CD4-positive, alpha-beta T cell (primary cell): ENCODE measurements at regions not wholly inside any gene's neighbourhood (a gene's known extent, or its start where the extent isn't known, plus 50 kb on each side); places are given as distances from the start of the nearest gene placed in this dataset.

ENCODE experiments used
- ATAC-seq: fragments of 200-7000 bp; cut with Tn5 transposase; one replicate; pipeline ENCODE4 v1.10.0; 2022; ENCODE audit warnings: mild to moderate bottlenecking; ENCODE audit not compliant: poor library complexity
- CTCF ChIA-PET: fragments of 350-600 bp; sonication (Branson Sonifier 250); formaldehyde crosslinking; loops from one replicate; lab custom pipeline; 2021; ENCODE audit warnings: antibody characterized with exemption, inconsistent platforms; lab: Charles Lee
- POLR2A ChIA-PET: fragments of 350-600 bp; sonication (Branson Sonifier 250); formaldehyde crosslinking; loops from one replicate; lab custom pipeline; 2021; ENCODE audit warnings: antibody characterized with exemption, inconsistent platforms; lab: Charles Lee
- DNase-seq, 14 experiments: peaks; one replicate each; pipeline ENCODE4 v3.0.0-alpha.2; 2013 to 2020; ENCODE audit warnings: mixed read lengths in 2 of 14
- H3K27ac ChIP-seq, 2 donors: one replicate each; pipeline versions ENCODE4 v1.5.1 to v1.7.0; 2013; ENCODE audit warnings: low read length in 2 of 2, low read depth in 1 of 2, mild to moderate bottlenecking in 1 of 2
- H3K27me3 ChIP-seq, 2 experiments: 1 replicate in 1 of 2; 2 replicates in 1 of 2; pipeline versions ENCODE4 v1.6.1 to v1.7.0; 2013; ENCODE audit warnings: low read length in 2 of 2, control low read depth in 1 of 2, mild to moderate bottlenecking in 1 of 2, moderate library complexity in 1 of 2; ENCODE audit not compliant: insufficient read depth in 2 of 2, control insufficient read depth in 1 of 2
- H3K36me3 ChIP-seq: one replicate; pipeline ENCODE4 v1.6.1; 2013; ENCODE audit warnings: low read length, control low read depth; ENCODE audit not compliant: insufficient read depth
- H3K4me1 ChIP-seq: one replicate; pipeline ENCODE4 v1.6.1; 2013; ENCODE audit warnings: low read length, control low read depth; ENCODE audit not compliant: insufficient read depth
- H3K4me3 ChIP-seq: one replicate; pipeline ENCODE4 v1.5.1; 2013; ENCODE audit warnings: mild to moderate bottlenecking, low read length, moderate library complexity
- H3K9me3 ChIP-seq, 2 experiments: 1 replicate in 1 of 2; 2 replicates in 1 of 2; pipeline versions ENCODE4 v1.6.1 to v1.7.0; 2013; ENCODE audit warnings: low read length in 2 of 2, mild to moderate bottlenecking in 2 of 2, control low read depth in 1 of 2, moderate library complexity in 1 of 2; ENCODE audit not compliant: control insufficient read depth in 1 of 2, insufficient read depth in 1 of 2
- H3K27ac Mint-ChIP-seq: one replicate; pipeline ENCODE4 v1.8.0; 2020; ENCODE audit warnings: mixed read lengths
- H3K27me3 Mint-ChIP-seq: one replicate; pipeline ENCODE4 v1.8.0; 2021; ENCODE audit warnings: mixed read lengths
- H3K36me3 Mint-ChIP-seq: one replicate; pipeline ENCODE4 v1.8.0; 2021; ENCODE audit warnings: low read depth, mixed read lengths
- H3K4me1 Mint-ChIP-seq: one replicate; pipeline ENCODE4 v1.8.0; 2021; ENCODE audit warnings: low read depth, mixed read lengths
- H3K4me3 Mint-ChIP-seq: one replicate; pipeline ENCODE4 v1.8.0; 2020; ENCODE audit warnings: mild to moderate bottlenecking, mixed read lengths
- H3K9me3 Mint-ChIP-seq: one replicate; pipeline ENCODE4 v1.8.0; 2020; ENCODE audit warnings: mixed read lengths
- intact Hi-C, 2 experiments: fragments of 100-400 bp; cut with DNase I in 1 of 2; cut with micrococcal nuclease in 1 of 2; formaldehyde crosslinking; loops; one replicate each; pipeline versions ENCODE4 v1.15.1 to v1.9.0; 2023 to 2025; cut with DNase I, micrococcal nuclease
- TF ChIP-seq, protein P1 (sequence below): fragments of 200-600 bp; IDR thresholded peaks from one replicate; pipeline ENCODE4 v1.8.0; 2022; ENCODE audit warnings: antibody characterized with exemption, mild to moderate bottlenecking

DNA sequence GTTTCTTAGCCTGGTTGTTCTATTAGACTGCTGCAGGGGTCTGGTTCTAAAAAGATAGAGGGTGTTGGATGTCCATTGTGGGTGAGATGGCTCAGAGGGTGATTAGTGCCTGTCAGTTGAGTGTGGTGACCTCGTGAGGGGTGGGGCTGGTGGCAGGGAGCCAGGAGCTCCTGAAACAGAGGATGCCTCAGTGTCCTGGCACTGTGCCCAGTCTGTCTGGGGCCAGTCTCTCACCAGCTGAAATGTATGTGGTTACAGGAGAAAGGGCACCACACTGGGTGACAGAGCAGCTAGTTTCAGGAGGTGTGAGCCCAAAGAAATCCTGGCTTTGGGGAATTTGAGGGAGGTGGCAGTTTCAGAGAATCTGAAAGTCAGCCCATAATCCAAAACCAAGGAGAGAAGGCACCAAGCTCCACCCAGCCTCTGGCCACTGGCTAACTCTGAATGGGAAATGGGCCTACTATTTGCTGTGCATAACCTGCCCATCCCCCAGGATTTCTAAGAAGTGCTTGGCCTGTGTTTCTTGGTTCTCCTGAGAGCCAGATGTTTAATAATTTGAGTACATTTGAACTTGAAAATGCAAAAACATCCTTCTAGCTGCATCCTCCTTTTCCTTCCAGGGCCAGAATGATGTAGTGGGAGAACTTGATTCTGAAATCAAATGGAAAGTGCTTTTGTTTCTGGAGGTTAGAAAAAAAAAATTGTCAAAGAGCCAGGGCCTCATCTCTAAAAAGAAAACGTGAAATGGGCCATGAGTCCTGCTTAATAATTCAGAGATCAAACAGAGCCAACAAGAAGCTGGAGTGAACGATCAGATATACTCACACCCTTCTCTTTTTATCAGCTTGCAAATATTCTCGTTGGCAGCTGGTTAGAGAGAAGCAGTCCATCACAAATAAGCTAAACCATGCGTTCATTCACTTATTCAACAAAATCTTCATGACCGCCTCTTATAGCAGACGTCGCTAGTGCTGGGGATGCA, 92.3 kb downstream of the B3GNT2 start:
- DNase-seq (peak in 12 of 14 experiments; percentile 23 to 74 (median 38)), ATAC-seq (peak; percentile 52)
- peaks cover 8 to 14% of the 10 kb centered on the region in 2 experiments for H3K9me3 ChIP-seq
- H3K27ac ChIP-seq = no peak overlapping the region
- no peaks in the 10 kb centered on the region for H3K36me3 ChIP-seq
- no peak overlapping the region for H3K27ac Mint-ChIP-seq
- peaks cover 5% of the 10 kb centered on the region for H3K9me3 Mint-ChIP-seq
- POLR2A ChIA-PET = no interaction called here
- TF ChIP-seq, protein P1, sequence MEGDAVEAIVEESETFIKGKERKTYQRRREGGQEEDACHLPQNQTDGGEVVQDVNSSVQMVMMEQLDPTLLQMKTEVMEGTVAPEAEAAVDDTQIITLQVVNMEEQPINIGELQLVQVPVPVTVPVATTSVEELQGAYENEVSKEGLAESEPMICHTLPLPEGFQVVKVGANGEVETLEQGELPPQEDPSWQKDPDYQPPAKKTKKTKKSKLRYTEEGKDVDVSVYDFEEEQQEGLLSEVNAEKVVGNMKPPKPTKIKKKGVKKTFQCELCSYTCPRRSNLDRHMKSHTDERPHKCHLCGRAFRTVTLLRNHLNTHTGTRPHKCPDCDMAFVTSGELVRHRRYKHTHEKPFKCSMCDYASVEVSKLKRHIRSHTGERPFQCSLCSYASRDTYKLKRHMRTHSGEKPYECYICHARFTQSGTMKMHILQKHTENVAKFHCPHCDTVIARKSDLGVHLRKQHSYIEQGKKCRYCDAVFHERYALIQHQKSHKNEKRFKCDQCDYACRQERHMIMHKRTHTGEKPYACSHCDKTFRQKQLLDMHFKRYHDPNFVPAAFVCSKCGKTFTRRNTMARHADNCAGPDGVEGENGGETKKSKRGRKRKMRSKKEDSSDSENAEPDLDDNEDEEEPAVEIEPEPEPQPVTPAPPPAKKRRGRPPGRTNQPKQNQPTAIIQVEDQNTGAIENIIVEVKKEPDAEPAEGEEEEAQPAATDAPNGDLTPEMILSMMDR = no peak
- H3K4me1 ChIP-seq = peaks cover 8% of the 10 kb centered on the region
- CTCF ChIA-PET = no interaction called here
- H3K4me1 Mint-ChIP-seq = no peaks in the 10 kb centered on the region
- intact Hi-C loops = no loop called here
- no peaks in the 10 kb centered on the region for H3K27me3 Mint-ChIP-seq
- H3K4me3 Mint-ChIP-seq = no peak overlapping the region
- H3K36me3 Mint-ChIP-seq = no peaks in the 10 kb centered on the region
- no peak overlapping the region for H3K4me3 ChIP-seq
- H3K27me3 ChIP-seq = no peaks in the 10 kb centered on the region

DNA sequence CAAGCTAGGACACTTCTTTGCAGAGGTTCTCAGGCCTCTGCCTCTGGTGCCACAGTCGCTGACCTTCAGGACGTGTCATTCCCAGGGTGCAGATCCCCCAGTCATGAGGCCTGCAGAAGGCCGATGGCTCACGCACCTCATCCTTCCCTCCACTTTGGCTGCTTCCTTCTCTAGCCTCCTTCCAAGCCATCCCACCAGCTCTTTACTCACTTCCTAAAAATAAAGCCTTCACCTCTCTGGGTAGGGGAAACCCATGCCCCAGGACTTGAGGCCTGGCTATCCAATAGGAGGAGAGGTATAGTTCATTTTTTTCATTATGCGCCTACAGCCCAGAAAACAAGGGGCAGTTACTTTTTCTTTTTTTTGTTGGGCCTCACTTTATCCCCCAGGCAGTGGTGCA, 91.4 kb downstream of the B3GNT2 start:
- ATAC-seq = no peak
- POLR2A ChIA-PET = no interaction called here
- H3K4me3 Mint-ChIP-seq = no peak overlapping the region
- H3K4me1 Mint-ChIP-seq = no peaks in the 10 kb centered on the region
- CTCF ChIA-PET = no interaction called here
- Histone ChIP-seq H3K27me3 (no peaks in the 10 kb centered on the region), H3K36me3 (no peaks in the 10 kb centered on the region), H3K27ac (no peak overlapping the region), H3K9me3 (peaks cover 8 to 14% of the 10 kb centered on the region in 2 experiments), H3K4me3 (no peak overlapping the region), H3K4me1 (peaks cover 8% of the 10 kb centered on the region)
- no peaks in the 10 kb centered on the region for H3K27me3 Mint-ChIP-seq
- intact Hi-C loops = no loop called here
- peaks cover 5% of the 10 kb centered on the region for H3K9me3 Mint-ChIP-seq
- peak in 1 of 14 experiments; percentile 37 for DNase-seq
- no peaks in the 10 kb centered on the region for H3K36me3 Mint-ChIP-seq
- H3K27ac Mint-ChIP-seq = no peak overlapping the region
- TF ChIP-seq, protein P1 = no peak

DNA sequence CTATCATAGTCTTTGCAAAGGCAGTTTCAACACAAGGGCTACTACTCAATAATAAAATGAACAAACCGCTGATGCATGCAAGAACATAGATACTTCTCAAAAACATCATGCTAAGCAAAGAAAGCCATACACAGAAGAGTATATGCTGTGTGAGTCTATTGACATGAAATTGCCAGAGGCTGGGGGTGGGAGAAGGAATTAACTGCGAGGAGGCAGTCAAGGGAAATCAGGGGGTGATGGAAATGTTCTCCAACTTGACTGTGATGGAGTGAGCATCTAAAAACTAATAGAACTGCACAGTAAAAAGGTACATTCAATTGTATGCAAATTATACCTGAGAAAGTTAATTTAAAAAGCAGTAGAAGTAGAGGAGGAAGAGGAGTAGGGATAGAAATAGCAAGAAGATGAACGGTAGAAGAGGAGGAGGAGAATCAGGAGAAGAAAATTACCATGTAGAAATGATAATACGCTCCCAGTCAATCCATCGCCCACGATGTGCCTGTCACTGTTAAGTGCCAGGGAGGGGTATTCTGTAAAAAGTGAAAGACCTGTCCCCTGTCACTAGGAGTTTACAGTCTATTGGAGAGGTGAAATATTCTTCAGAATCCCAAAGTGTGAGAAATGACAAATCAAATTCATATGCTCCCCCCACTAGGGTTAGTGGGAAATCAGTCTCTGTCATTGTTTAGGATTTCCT, 90.3 kb downstream of the B3GNT2 start:
- Histone ChIP-seq H3K27ac (no peak overlapping the region), H3K36me3 (no peaks in the 10 kb centered on the region), H3K4me1 (peaks cover 8% of the 10 kb centered on the region), H3K4me3 (no peak overlapping the region), H3K9me3 (peaks cover 8 to 14% of the 10 kb centered on the region in 2 experiments), H3K27me3 (no peaks in the 10 kb centered on the region)
- TF ChIP-seq, protein P1 = no peak
- peaks cover 5% of the 10 kb centered on the region for H3K9me3 Mint-ChIP-seq
- H3K36me3 Mint-ChIP-seq = no peaks in the 10 kb centered on the region
- CTCF ChIA-PET = no interaction called here
- H3K4me1 Mint-ChIP-seq = no peaks in the 10 kb centered on the region
- ATAC-seq (no peak), DNase-seq (no peak)
- H3K27me3 Mint-ChIP-seq = no peaks in the 10 kb centered on the region
- H3K4me3 Mint-ChIP-seq = no peak overlapping the region
- intact Hi-C loops = no loop called here
- POLR2A ChIA-PET = no interaction called here
- no peak overlapping the region for H3K27ac Mint-ChIP-seq
